Neural cell (in vitro differentiated cells): ENCODE measurements at regions not wholly inside any gene's neighbourhood (a gene's known extent, or its start where the extent isn't known, plus 50 kb on each side); places are given as distances from the start of the nearest gene placed in this dataset.

Experiments used
- EP300 ChIP-seq: fragments of 450-650 bp; conservative IDR thresholded peaks from 2 replicates; pipeline ENCODE4 v1.6.1; 2014; ENCODE audit warnings: antibody characterized with exemption, mild to moderate bottlenecking, moderate library complexity; ENCODE audit not compliant: poor library complexity, severe bottlenecking
- EZH2 ChIP-seq: fragments of 200-600, 300-800 bp; shearing (Covaris generic), sonication (generic); IDR thresholded peaks from 2 replicates; pipeline ENCODE4 v1.6.1; 2014; ENCODE audit warnings: antibody characterized with exemption, low read length, borderline replicate concordance, mild to moderate bottlenecking; ENCODE audit not compliant: insufficient read depth, poor library complexity, severe bottlenecking
- POLR2AphosphoS5 ChIP-seq: IDR thresholded peaks from 2 replicates; pipeline ENCODE4 v1.6.1; 2012
- RAD21 ChIP-seq: fragments of 450-650 bp; conservative IDR thresholded peaks from 2 replicates; pipeline ENCODE4 v1.6.1; 2014; ENCODE audit warnings: antibody characterized with exemption, mild to moderate bottlenecking, moderate library complexity
- SMC3 ChIP-seq: fragments of 450-650 bp; conservative IDR thresholded peaks from 2 replicates; pipeline ENCODE4 v1.6.1; 2014; ENCODE audit warnings: antibody characterized with exemption, mild to moderate bottlenecking, moderate library complexity; ENCODE audit not compliant: poor library complexity
- TF ChIP-seq, protein P1 (sequence below): IDR thresholded peaks from 2 replicates; pipeline ENCODE4 v1.6.1; 2012; ENCODE audit warnings: borderline replicate concordance
- TF ChIP-seq, protein P2 (sequence below): fragments of 450-650 bp; IDR thresholded peaks from 2 replicates; pipeline ENCODE4 v1.5.1; 2014; ENCODE audit warnings: antibody characterized with exemption, mild to moderate bottlenecking, moderate library complexity; ENCODE audit not compliant: poor library complexity, severe bottlenecking

DNA sequence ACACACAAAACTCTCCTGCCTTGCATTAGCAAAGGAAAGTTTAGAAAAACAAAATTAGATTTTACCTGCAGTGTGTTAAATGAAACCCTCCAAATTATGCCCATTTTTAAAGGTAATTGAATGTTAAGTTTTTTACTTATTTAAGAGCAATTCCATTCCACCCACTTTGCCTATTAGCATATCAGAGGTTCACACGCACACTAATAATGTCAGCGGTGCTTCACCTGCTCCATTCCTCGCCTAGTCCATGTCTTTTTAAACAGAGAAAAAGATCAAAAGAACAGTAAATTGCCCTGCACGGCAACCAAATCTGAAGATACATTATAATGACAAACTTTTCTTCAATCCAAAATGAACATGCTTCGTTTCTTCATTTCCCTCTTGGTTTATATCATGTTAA is 97.3 kb upstream of the LRRN1 start:
- TF ChIP-seq, protein P1, sequence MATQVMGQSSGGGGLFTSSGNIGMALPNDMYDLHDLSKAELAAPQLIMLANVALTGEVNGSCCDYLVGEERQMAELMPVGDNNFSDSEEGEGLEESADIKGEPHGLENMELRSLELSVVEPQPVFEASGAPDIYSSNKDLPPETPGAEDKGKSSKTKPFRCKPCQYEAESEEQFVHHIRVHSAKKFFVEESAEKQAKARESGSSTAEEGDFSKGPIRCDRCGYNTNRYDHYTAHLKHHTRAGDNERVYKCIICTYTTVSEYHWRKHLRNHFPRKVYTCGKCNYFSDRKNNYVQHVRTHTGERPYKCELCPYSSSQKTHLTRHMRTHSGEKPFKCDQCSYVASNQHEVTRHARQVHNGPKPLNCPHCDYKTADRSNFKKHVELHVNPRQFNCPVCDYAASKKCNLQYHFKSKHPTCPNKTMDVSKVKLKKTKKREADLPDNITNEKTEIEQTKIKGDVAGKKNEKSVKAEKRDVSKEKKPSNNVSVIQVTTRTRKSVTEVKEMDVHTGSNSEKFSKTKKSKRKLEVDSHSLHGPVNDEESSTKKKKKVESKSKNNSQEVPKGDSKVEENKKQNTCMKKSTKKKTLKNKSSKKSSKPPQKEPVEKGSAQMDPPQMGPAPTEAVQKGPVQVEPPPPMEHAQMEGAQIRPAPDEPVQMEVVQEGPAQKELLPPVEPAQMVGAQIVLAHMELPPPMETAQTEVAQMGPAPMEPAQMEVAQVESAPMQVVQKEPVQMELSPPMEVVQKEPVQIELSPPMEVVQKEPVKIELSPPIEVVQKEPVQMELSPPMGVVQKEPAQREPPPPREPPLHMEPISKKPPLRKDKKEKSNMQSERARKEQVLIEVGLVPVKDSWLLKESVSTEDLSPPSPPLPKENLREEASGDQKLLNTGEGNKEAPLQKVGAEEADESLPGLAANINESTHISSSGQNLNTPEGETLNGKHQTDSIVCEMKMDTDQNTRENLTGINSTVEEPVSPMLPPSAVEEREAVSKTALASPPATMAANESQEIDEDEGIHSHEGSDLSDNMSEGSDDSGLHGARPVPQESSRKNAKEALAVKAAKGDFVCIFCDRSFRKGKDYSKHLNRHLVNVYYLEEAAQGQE = no peak
- TF ChIP-seq, protein P2, sequence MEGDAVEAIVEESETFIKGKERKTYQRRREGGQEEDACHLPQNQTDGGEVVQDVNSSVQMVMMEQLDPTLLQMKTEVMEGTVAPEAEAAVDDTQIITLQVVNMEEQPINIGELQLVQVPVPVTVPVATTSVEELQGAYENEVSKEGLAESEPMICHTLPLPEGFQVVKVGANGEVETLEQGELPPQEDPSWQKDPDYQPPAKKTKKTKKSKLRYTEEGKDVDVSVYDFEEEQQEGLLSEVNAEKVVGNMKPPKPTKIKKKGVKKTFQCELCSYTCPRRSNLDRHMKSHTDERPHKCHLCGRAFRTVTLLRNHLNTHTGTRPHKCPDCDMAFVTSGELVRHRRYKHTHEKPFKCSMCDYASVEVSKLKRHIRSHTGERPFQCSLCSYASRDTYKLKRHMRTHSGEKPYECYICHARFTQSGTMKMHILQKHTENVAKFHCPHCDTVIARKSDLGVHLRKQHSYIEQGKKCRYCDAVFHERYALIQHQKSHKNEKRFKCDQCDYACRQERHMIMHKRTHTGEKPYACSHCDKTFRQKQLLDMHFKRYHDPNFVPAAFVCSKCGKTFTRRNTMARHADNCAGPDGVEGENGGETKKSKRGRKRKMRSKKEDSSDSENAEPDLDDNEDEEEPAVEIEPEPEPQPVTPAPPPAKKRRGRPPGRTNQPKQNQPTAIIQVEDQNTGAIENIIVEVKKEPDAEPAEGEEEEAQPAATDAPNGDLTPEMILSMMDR = no peak
- no peak for TF ChIP-seq EP300
- no peak for TF ChIP-seq EZH2
- no peak for TF ChIP-seq RAD21
- no peak for TF ChIP-seq POLR2AphosphoS5
- TF ChIP-seq SMC3 = no peak
